ENCODE measurements at regions not wholly inside any gene's neighbourhood (a gene's known extent, or its start where the extent isn't known, plus 50 kb on each side); places are given as distances from the start of the nearest gene placed in this dataset.

DNA sequence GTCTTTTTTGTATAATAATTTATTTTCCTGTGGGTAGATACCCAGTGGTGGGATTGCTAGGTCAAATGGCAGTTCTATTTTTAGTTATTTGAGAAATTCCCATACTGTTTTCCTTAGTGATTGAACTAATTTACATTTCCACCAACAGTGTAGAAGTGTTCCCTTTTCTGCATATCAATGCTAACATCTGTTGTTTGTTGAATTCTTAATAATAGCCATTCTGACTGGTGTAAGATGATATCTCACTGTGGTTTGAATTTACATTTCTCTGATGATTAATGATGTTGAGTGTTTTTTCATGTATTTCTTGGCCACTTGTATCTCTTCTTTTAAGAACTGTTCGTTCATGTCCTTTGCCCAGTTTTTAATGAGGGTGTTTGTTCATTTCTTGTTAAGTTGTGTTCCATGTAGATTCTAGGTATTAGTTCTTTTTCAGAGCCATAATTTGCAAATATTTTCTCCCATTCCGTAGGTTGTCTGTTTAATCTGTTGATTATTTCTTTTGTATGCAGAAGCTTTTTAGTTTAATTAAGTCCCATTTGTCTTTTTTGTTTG, 713.3 kb upstream of the EPHA6 start:
- Histone ChIP-seq H3K4me1 (ENCODE audit: control insufficient read depth in 1 of 2, low read depth in 2 of 2) (no peaks in the 10 kb centered on the region), H3K27ac (no peak overlapping the region), H3K27me3 (replicated peaks; ENCODE audit: insufficient read depth) (no peaks in the 10 kb centered on the region), H3K9me3 (no peaks in the 10 kb centered on the region), H3K36me3 (no peaks in the 10 kb centered on the region), H3K4me3 (no peak overlapping the region)
- no peak for ATAC-seq (ENCODE audit: insufficient number of reproducible peaks, low FRiP score, low read depth)
- no peak for TF ChIP-seq CTCF (IDR thresholded peaks at IDR 0.05)
- no peak for DNase-seq (ENCODE audit: low spot score)

DNA sequence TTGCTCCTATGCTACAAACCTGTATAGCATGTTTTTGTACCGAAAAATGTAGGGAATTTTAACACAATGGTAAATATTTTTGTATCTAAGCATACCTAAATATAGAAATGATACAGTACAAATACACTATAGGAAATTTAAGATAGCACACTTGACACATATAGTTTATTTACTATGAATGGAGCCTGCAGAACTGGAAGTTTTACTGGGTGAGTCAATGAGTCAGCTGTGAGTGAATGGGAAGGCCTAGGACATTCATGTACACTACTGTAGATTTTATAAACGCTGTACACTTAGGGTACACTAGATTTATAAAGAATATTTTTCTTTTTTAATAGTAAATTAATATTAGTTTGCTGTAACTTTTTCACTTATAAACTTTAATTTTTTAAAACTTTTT, 707.7 kb upstream of the EPHA6 start:
- Histone ChIP-seq H3K4me3 (no peak overlapping the region), H3K4me1 (ENCODE audit: control insufficient read depth in 1 of 2, low read depth in 2 of 2) (no peaks in the 10 kb centered on the region), H3K36me3 (no peaks in the 10 kb centered on the region), H3K27ac (no peak overlapping the region), H3K9me3 (no peaks in the 10 kb centered on the region), H3K27me3 (replicated peaks; ENCODE audit: insufficient read depth) (no peaks in the 10 kb centered on the region)
- DNase-seq (ENCODE audit: low spot score), result no peak
- no peak for TF ChIP-seq CTCF (IDR thresholded peaks at IDR 0.05)
- ATAC-seq (ENCODE audit: insufficient number of reproducible peaks, low FRiP score, low read depth), result no peak
